ENCODE measurements at regions not wholly inside any gene's neighbourhood (a gene's known extent, or its start where the extent isn't known, plus 50 kb on each side); places are given as distances from the start of the nearest gene placed in this dataset.
"Not testable (repeated sequence)": the region's sequence is repeated elsewhere in the genome, so short reads cannot be mapped to it uniquely, and the experiment has no call there.

DNA sequence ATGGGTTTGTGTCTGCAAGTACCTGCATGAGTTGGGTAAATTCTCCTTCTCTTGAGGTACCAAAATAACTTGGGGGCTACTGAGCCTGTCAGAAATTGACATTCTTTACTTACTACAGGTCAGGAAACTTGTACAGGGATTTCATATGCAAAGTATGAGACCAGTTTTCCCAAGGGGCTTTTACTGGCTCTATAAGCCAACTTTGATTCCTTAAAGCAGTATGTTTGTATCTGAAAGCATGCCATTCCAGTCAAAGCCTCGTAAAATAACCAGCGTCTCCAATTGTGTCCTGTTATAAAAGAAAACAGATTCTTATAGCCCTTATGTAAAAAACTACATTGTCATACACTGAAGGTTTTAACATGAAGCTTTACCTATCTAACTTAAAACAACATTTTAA lies 90.2 kb downstream of the ZNF467 start:
- DNase-seq (ENCODE audit: low read depth in 4 of 4, low spot score in 3 of 4): no peak

GRCh38 chr7:149682038-149682437 lies 91.3 kb downstream of the ZNF467 start:
- DNase-seq (ENCODE audit: low read depth in 4 of 4, low spot score in 3 of 4): no peak

- DNase-seq (ENCODE audit: low read depth in 4 of 4, low spot score in 3 of 4): no peak
Measured at GRCh38 chr7:149681274-149681673, 92.1 kb downstream of the ZNF467 start.

GRCh38 chr7:149680331-149681025 lies 92.9 kb downstream of the ZNF467 start:
- no peak for DNase-seq (ENCODE audit: low read depth in 4 of 4, low spot score in 3 of 4)

DNA sequence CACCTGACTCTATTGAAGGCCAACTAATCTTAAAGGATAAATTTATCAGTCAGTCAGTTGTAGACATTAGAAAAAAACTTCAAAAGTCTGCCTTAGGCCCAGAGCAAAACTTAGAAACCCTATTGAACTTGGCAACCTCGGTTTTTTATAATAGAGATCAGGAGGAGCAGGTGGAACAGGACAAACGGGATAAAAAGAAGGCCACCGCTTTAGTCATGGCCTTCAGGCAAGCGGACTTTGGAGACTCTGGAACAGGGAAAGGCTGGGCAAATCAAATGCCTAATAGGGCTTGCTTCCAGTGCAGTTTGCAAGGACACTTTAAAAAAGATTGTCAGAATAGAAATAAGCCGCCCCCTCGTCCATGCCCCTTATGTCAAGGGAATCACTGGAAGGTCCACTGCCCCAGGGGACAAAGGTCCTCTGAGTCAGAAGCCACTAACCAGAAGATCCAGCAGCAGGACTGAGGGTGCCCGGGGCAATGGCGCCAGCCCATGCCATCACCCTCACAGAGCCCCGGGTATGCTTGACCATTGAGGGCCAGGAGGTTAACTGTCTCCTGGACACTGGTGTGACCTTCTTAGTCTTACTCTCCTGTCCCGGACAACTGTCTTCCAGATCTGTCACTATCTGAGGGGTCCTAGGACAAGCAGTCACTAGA lies 98.5 kb downstream of the ZNF467 start:
- DNase-seq (ENCODE audit: low read depth in 4 of 4, low spot score in 3 of 4): not testable (repeated sequence)

DNA sequence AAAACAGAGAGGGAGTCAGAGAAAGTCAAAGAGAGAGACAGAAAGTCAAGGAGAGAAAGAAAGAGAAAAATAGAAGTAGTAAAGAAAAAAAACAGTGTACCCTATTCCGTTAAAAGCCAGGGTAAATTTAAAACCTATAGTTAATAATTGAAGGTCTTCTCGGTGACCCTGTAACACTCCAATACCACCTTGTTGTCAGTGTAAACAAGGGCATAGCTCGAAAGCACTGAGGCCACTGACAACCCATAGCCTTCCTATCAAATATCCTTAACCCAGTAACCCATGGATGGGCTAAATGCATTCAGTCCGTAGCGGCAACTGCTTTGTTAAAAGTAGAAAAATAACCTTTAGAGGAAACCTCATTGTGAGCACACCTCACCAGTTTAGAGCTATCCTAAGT lies 100.4 kb downstream of the ZNF467 start:
- no peak for DNase-seq (ENCODE audit: low read depth in 4 of 4, low spot score in 3 of 4)

GRCh38 chr7:149670288-149670687 lies 103.1 kb downstream of the ZNF467 start:
- DNase-seq (ENCODE audit: low read depth in 4 of 4, low spot score in 3 of 4): no peak

DNA sequence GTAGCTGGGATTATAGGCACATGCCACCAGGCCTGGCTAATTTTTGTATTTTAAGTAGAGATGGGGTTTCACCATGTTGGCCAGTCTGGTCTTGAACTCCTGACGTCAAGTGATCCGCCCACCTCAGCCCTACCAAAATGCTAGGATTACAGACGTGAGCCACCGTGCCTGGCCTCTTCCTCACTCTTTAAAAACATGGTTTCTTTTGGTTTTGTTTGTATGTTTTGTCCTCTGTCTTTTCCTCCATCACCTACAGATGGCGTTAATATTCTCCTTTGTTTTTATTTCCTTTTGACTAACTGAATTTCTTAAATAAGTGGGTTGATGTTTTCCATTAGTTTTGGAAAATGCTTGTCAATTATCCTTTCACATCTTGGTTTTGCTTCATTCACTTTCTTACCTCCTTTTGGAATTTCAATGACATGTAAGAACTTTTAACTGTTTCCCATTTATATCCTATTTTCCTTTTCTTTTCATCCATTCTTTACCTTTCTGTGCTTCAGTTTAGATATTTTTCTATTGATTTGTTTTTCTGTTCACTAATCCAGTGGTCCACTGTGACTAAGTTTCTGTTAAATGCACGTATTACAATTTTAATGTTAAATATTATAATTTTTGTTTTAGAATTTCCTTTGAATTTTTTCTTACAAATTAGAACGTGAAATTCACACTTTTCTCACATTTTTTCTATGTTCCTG lies 104.1 kb downstream of the ZNF467 start:
- DNase-seq (ENCODE audit: low read depth in 4 of 4, low spot score in 3 of 4): no peak

- DNase-seq (ENCODE audit: low read depth in 4 of 4, low spot score in 3 of 4): no peak
Measured at GRCh38 chr7:149666360-149666945, 106.9 kb downstream of the ZNF467 start.

- DNase-seq (ENCODE audit: low read depth in 4 of 4, low spot score in 3 of 4): not testable (repeated sequence)
Measured at GRCh38 chr7:149665618-149666017, 107.8 kb downstream of the ZNF467 start.

- no peak for DNase-seq (ENCODE audit: low read depth in 4 of 4, low spot score in 3 of 4)
Measured at GRCh38 chr7:149664666-149665065, 108.7 kb downstream of the ZNF467 start.

- no peak for DNase-seq (ENCODE audit: low read depth in 4 of 4, low spot score in 3 of 4)
Measured at GRCh38 chr7:149664176-149664575, 109.2 kb downstream of the ZNF467 start.

DNA sequence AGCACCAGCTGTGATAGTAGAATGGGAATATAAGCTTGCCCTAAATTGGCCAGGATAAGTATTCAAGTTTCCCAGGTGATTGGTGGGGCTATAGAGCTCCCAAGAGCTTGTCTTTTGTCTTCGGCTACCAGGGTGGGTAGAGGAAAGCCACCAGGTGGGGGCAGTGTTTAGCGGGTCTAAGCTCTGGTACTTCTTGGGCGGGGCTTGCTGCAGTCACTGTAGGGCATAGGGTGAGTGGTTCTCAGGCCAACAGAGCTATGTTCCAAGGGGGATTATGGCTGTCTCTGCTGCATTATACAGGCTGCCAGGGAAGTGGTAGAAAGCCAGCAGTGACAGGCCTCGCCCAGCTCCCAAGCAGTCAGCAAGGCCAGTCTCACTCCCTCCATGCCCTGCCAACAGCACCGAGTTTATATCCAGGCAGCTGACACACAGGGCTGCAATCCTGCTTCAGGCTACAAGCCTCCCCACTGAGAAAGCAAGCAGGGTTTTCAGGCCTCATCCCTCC lies 110.7 kb downstream of the ZNF467 start:
- DNase-seq (ENCODE audit: low read depth in 4 of 4, low spot score in 3 of 4): no peak

DNA sequence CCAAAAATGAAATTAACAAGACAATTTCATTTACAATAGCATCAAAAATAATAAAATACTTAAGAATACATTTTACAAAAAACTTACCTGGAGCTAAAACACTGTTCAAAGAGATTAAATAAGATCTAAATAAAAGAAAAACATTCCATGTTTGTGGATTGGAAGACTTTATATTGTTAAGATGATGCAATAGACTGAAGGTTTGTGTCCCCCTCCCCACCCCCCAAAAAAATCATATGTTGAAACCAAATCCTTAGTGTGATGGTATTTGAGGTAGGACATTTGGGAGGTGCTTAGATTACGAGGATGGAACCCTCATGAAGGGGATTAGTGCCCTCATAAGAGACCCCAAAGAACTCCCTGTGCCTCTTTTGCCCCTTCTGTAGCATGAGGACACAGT lies 117.6 kb downstream of the ZNF467 start:
- no peak for DNase-seq (ENCODE audit: low read depth in 4 of 4, low spot score in 3 of 4)

- no peak for DNase-seq (ENCODE audit: low read depth in 4 of 4, low spot score in 3 of 4)
Measured at GRCh38 chr7:149654588-149654987, 118.8 kb downstream of the ZNF467 start.

DNA sequence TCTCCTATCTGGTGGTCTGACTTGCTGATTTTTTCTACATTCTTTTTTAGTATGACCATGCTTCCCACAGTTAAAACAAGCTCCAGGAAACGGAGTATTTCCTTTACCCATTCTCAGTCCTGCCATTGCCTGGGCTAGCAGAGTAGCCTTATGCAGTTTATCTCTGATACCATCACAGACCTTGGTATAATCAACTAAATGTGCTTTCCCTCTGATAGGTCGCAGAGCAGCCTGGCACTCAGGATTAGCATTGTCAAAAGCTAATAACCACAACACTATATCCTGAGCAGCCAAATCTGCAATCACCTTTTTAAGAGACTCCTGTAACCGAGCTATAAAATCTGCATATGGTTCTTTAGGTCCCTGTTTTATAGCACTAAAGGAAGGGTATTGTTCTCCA lies 123.2 kb downstream of the ZNF467 start:
- not testable (repeated sequence) for DNase-seq (ENCODE audit: low read depth in 4 of 4, low spot score in 3 of 4)

- DNase-seq (ENCODE audit: low read depth in 4 of 4, low spot score in 3 of 4): no peak
Measured at GRCh38 chr7:149644754-149645153, 128.6 kb downstream of the ZNF467 start.

GRCh38 chr7:149642589-149642988 lies 130.8 kb downstream of the ZNF467 start:
- DNase-seq (ENCODE audit: low read depth in 4 of 4, low spot score in 3 of 4): no peak

DNA sequence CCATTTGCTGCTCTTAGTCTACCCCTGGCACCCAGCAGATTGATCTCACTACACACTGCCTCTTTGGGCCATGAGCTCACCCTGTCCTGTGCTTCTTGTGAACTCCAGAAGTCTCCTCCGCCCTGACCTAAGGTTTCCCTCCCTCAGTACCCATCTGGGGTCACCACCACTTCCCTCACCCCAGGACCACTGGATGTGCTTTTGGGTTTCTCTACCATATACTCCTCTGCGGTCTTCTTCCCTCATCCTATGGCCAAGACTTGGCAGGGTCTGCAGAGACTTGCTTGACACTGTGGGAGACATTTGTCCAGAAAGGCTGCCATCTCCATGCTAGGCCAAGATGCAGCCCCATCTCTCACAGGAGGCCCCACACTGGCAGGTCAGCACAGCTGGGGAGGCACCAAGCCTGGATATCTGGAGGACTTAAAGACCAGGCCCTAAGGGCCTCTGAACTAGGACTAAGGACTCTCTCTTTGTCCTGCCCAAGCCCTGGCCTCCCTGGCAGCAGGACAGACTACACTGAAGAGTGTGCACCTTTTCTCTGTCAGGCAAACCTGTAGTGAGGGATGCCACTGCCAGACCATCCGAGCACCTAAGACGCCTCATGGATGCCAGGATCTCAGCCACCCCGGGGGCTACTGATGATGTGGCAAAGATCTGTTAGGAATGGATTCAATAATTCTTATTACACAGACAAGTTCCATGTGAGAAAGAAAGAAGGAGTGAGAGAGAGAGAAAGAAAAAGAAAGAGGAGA lies 134.6 kb downstream of the ZNF467 start:
- no peak for DNase-seq (ENCODE audit: low read depth in 4 of 4, low spot score in 3 of 4)

- no peak for DNase-seq (ENCODE audit: low read depth in 4 of 4, low spot score in 3 of 4)
Measured at GRCh38 chr7:149637911-149638565, 135.3 kb downstream of the ZNF467 start.

Data from left renal pelvis (tissue), 4 donors.